Stimulated activated CD4-positive, alpha-beta T cell treated with anti-CD3 and anti-CD28 coated beads, TNF-alpha, amount 100 ng/mL, for 48 hours (primary cell): ENCODE measurements at regions not wholly inside any gene's neighbourhood (a gene's known extent, or its start where the extent isn't known, plus 50 kb on each side); places are given as distances from the start of the nearest gene placed in this dataset.

Experiments
- DNase-seq, 3 donors: peaks; one replicate each; pipeline ENCODE4 v3.0.0-alpha.2; 2020; ENCODE audit warnings: low read depth in 3 of 3

- no peak for DNase-seq
Observed at GRCh38 chr7:153445641-153446040, 606.6 kb upstream of the DPP6 start.

GRCh38 chr7:153446490-153446889 is 605.7 kb upstream of the DPP6 start:
- no peak for DNase-seq

DNA sequence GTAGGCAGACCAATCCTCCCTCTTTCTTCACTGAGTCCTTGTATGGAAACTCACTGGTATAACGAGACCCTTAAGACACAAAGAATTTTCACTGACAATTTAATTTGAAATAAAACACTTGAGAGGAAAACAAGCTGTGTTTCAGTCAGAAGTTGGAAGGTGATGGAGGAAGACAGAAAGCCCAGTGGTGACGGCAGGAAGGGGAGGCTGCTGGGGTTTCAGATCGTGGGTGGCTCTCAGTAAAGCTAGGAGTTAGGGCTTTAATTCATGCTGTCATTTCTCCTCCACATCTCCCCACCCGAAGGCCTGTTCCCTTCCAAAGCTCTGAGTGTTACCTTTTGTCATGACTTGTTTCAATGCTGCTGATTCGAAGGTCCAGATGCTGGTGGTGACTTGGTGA is 605.2 kb upstream of the DPP6 start:
- no peak for DNase-seq

DNA sequence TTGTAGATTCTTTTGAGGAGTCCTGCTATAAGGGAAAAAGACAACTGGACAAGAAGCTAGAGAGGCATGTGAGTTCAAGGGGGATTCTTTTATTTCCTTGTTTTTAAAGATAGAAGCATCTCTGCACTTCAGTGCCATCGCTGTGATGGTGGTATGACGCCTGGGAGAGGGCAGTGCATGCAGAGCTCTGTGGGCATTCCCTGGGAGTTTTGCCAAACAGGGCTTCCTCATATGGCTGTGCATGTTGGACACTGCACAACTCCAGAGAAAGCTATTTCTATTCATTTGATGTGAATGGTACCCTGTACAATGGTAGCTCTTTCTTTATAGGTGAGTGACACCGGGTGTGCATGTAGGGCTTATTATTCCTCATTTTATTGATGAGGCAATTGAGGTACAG is 599.5 kb upstream of the DPP6 start:
- DNase-seq, result no peak

DNA sequence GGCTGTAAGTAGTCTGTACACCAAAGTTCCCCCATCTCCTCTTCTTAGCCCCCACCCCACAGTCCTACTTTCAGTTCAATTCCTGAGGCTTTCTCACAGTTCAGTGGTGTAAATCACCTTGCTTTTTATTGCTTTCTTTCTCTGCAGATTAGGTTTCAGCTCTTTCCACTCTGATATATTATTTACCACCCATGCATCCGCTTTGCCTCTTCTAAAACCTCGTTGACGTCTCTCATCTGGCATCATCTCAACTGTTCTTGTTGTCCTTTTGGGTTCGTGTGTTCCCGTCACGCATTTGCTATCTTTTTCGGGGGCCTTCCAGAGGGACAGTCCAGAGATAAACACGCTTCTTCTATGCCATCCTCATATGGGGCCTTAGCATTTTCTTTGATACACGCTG is 597.9 kb upstream of the DPP6 start:
- no peak for DNase-seq

GRCh38 chr7:153457746-153458145 is 594.5 kb upstream of the DPP6 start:
- DNase-seq, result no peak

DNA sequence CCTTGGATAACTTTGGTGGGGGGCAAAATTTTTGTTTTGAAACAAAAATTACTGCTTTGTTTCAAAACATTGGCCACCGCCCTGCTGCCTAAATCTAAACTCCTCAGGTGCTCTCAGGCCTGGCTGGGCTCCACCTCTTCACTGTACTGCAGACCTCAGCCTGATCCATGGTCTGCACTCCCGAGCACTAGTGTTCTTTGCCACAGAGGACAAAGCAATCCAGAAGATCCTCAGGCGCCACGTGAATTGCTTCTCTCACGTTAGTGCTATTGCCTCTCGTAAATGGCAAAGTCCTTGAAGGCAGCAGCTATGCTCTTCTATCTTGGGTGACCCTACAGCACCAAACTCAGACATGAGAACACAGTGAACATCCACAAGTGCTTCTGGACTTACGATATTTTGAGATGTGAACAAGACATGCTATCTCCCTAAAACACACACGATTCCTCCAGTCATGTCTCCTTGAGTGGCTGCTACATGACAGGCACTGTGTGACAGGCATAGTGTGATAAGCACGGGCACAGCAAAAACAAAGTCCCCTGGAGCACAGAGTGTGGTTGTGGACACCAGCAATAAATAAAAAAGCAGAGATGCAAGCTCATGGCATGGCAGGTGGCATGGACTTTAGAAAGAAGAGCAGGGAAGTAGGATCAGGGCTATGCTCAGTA is 582.1 kb upstream of the DPP6 start:
- DNase-seq, result no peak

GRCh38 chr7:153472516-153472915 is 579.7 kb upstream of the DPP6 start:
- no peak for DNase-seq

- no peak for DNase-seq
Observed at GRCh38 chr7:153473185-153473584, 579.0 kb upstream of the DPP6 start.

DNA sequence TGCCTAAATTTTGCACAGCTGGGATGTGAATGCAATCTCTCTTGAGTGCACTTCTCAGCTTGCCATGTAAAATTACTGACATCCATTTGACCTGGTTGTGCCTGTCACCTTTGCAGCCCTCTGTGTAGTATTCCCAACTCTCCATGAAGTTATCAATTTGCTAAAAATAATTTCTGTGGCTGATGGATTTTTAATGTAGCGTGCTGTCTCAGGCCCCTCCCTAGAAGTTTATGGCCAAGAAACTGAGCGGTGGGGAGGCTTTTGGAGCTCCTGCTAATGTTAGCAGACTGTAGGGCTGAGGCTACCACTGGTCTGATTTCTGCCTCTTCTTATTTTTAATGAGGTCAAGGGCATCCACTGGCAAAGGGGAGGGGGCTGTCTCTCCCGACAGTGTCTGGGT is 577.0 kb upstream of the DPP6 start:
- DNase-seq, result no peak

DNA sequence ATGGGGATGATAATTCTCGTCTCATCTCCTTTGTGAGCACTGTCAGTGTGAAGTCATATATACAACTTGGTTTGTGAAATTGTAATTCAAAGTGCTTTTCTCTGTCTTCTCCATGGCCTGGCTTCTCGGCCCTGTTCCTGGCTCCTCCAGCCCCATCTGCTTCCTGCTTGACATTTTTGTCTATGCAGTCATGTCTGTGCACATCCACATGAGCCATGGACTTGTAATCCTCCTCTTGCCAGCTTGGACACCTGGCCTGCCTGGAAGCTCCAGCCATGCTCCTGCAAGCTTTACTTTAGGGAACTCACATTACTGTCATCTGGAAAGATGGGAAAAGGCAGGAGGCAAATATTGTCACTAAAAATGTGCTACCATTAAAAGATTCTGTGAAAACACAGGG is 576.0 kb upstream of the DPP6 start:
- no peak for DNase-seq

GRCh38 chr7:153496257-153496656 is 555.9 kb upstream of the DPP6 start:
- no peak for DNase-seq

GRCh38 chr7:153503093-153503492 is 549.1 kb upstream of the DPP6 start:
- no peak for DNase-seq

DNA sequence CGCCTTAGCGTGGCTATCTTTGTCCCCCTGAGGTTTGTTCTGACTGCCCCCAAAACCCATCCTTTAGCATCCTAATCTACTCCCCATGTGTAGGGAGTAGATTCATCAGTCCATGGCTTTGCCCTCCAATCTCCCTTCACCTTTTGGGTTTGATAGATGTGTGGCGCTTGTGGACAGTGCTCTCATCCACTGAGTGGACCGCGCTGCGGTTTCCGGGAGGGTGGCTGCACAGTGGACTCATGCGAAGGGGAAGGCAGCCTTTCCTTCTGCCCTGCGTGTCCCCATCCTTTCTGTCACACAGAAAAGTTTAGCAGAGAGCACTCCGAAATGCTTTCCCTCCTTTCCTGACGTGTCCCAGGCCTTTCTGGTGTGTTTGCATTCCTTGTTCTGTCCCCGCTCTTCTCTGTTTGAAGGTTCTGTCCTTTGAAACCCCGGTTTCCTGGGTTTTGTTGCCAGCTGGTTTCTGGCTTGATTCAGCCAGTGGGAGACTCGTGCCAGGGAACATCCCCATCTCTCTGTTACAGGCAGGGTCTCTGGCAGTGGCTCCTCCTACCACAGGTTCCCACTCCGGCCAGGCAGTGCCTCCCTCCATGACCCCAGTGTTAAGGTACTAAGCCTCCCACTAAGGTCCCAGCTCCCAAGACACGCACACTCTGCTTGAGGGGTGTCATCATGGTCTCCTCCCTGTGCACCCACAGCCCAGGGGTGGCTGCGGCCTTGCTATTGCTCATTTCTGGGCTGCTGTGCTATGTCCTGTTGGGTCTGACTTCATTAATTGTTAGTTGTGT is 547.7 kb upstream of the DPP6 start:
- DNase-seq, result no peak

DNA sequence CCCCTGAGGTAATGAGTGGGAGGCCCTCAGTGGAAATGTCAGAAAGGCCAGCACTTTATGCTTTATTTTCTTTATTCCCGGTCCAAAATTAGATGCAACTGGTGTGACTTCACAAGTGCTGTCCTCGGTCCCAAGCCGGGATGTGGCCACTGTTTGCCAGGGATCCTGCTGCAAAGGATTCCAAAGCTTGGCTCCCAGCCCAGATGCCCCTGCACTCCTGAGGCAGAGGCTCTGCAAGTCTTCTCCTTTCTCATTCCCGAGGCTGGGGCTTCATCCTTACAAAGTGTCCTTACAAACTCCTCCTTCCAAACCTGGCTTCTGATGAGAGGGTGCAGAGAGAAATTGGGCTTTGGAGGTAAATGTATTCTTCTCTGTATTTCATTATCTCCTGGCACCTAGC is 544.3 kb upstream of the DPP6 start:
- DNase-seq, result no peak

GRCh38 chr7:153509768-153510167 is 542.4 kb upstream of the DPP6 start:
- DNase-seq, result no peak

DNA sequence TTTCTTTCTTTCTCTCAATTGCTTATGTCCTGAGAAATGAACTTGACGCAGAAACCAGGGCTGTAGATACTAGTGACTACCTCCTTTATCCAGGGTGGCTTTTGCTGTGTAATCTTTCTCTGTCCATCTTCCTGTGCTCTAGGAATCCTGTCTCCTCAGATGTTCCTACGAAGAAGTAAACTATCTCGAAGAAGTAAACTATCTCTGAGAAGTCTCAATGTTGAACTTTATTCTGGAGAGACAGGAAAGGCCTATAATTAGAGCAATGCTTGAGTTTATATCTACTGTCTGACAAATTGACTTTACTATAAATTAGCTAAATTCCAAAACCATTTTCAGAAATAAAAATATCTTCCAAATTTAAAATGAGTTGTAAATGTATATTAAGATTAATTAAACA is 541.5 kb upstream of the DPP6 start:
- DNase-seq, result no peak

GRCh38 chr7:153514032-153514431 is 538.2 kb upstream of the DPP6 start:
- no peak for DNase-seq

- no peak for DNase-seq
Observed at GRCh38 chr7:153515359-153515758, 536.8 kb upstream of the DPP6 start.

DNA sequence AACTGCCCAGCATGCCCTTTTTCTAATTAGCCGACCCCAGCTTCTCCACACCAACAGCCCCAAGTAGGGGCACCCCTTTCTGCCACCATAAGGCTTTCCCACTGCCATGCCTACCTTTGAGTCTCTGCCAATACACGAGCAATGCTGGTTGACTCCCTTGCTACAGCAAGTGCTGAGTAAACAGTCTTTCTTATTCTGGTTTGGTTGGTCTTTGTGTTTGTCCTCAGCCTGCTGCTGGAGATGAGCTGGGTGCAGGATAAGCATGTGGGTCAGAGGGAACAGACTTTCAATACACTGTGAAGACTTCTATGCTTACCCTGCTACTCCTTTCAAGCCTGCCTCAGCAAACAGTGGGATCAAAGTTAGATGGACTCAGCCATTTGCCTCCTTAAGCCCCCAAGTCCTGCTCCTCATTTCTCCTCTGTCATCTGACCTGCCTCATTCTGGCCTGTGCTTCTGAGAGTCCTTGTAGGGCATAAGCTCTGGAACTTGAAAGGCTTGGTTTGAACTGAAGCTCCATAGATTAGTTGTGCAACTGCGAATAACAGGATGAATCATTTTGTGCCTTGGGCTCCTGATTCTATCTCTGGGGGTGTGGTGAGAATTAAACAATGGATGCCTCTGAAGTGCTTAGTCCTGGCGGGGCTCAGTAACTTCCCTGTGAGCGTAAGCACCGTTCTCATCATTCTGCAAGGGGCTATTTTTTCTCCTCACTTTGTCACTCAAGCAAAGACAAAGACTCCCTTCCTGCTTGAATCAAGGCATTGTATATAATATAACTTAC is 533.8 kb upstream of the DPP6 start:
- no peak for DNase-seq

GRCh38 chr7:153521370-153521769 is 530.8 kb upstream of the DPP6 start:
- DNase-seq, result no peak

DNA sequence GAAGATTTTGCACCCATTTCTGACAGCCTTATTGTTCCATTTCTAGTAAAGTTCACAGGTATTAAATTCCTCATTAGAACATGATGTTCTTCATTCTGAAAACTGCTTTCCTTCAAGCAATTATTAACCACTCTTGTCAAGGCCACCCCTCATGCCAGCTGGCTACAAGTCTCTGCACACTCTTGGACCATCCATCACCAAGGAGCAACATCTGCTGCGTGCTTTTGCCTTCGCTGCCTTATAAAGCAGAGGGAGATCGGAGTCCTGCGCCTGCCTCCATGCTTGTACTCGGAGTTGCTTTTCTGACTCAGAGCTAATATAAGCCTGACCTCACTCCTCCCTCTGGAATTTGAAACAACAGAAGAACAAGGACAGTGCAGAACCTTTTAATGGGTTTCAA is 529.9 kb upstream of the DPP6 start:
- no peak for DNase-seq
